Subcutaneous abdominal adipose tissue (tissue), 5 donors: ENCODE measurements at regions not wholly inside any gene's neighbourhood (a gene's known extent, or its start where the extent isn't known, plus 50 kb on each side); places are given as distances from the start of the nearest gene placed in this dataset.
"Not testable (repeated sequence)": the region's sequence is repeated elsewhere in the genome, so short reads cannot be mapped to it uniquely, and the experiment has no call there.

ENCODE experiments used
- H3K27ac ChIP-seq: one replicate; pipeline ENCODE4 v1.7.0; 2013; ENCODE audit warnings: low read depth, mild to moderate bottlenecking, inconsistent platforms, low read length, moderate library complexity
- H3K27me3 ChIP-seq, 5 donors: one replicate each; pipeline ENCODE4 v1.7.0; 2013; ENCODE audit warnings: low read length in 5 of 5, inconsistent platforms in 1 of 5; ENCODE audit not compliant: control insufficient read depth in 5 of 5, insufficient read depth in 4 of 5
- H3K36me3 ChIP-seq, 5 donors: one replicate each; pipeline ENCODE4 v1.7.0; 2013; ENCODE audit warnings: low read length in 5 of 5; ENCODE audit not compliant: control insufficient read depth in 5 of 5, insufficient read depth in 5 of 5
- H3K4me1 ChIP-seq, 5 donors: one replicate each; pipeline ENCODE4 v1.7.0; 2013; ENCODE audit warnings: low read length in 5 of 5, mild to moderate bottlenecking in 3 of 5, moderate library complexity in 1 of 5; ENCODE audit not compliant: control insufficient read depth in 5 of 5, insufficient read depth in 5 of 5
- H3K4me3 ChIP-seq, 5 donors: one replicate each; pipeline ENCODE4 v1.7.0; 2013; ENCODE audit warnings: low read length in 5 of 5, low read depth in 1 of 5
- H3K9ac ChIP-seq, 5 donors: one replicate each; pipeline ENCODE4 v1.7.0; 2013; ENCODE audit warnings: low read length in 5 of 5, mild to moderate bottlenecking in 4 of 5, moderate library complexity in 3 of 5
- H3K9me3 ChIP-seq, 5 donors: one replicate each; pipeline ENCODE4 v1.7.0; 2013; ENCODE audit warnings: low read length in 5 of 5; ENCODE audit not compliant: control insufficient read depth in 5 of 5
- donor health status: healthy.
- donor health status: healthy.
- donor health status: healthy.
- donor health status: healthy.
- donor health status: healthy.

GRCh38 chr7:12028508-12028907, 182.6 kb upstream of the TMEM106B start:
- H3K27ac ChIP-seq = no peak overlapping the region
- H3K9me3 ChIP-seq = no peaks in the 10 kb centered on the region
- H3K4me1 ChIP-seq = no peaks in the 10 kb centered on the region
- H3K36me3 ChIP-seq = no peaks in the 10 kb centered on the region
- H3K9ac ChIP-seq = no peak overlapping the region
- no peaks in the 10 kb centered on the region for H3K27me3 ChIP-seq
- H3K4me3 ChIP-seq = no peak overlapping the region

DNA sequence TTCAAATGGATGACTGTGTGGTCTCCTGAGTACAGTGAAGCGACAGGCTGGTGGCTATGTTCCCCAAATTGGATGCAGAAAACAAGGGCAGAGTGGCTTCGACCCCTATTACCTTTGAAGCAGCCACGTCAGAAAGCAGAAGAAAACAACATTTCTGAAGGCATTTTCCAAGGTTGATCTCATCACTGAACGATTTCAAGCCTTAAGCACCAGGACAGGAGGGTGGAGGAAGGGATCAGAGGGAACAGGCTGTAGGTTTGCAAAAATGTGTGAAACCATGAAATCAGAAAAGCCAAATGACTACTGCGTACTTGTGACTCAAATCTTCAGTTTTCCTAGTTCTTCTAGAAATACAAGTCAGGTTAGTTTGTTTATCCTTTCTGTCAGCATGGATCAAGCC, 181.0 kb upstream of the TMEM106B start:
- no peaks in the 10 kb centered on the region for H3K9me3 ChIP-seq
- H3K27me3 ChIP-seq = no peaks in the 10 kb centered on the region
- no peaks in the 10 kb centered on the region for H3K4me1 ChIP-seq
- H3K4me3 ChIP-seq = no peak overlapping the region
- no peak overlapping the region for H3K27ac ChIP-seq
- H3K9ac ChIP-seq = no peak overlapping the region
- no peaks in the 10 kb centered on the region for H3K36me3 ChIP-seq

DNA sequence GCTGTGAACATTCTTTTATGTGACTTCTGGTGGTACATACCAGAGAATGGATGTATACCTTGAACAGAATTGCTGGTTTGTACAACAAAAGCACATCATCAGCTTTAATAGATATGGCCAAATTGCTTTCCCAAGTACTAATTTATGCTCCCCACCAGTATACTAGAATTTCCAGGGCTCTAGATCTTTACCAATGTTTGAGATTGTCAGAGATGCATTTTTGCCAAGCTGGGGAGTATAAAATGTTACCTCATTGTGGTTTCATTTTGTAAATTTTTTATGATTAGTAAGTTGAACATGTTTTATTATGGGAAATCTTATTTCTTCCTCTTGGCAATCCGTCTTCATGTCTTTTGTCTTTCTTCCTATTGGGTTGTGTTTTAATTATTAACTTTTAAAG, 179.9 kb upstream of the TMEM106B start:
- H3K9me3 ChIP-seq = no peaks in the 10 kb centered on the region
- no peak overlapping the region for H3K4me3 ChIP-seq
- no peaks in the 10 kb centered on the region for H3K4me1 ChIP-seq
- H3K36me3 ChIP-seq = no peaks in the 10 kb centered on the region
- H3K9ac ChIP-seq = no peak overlapping the region
- H3K27ac ChIP-seq = no peak overlapping the region
- no peaks in the 10 kb centered on the region for H3K27me3 ChIP-seq

- Histone ChIP-seq H3K4me1 (no peaks in the 10 kb centered on the region), H3K9ac (no peak overlapping the region), H3K9me3 (no peaks in the 10 kb centered on the region), H3K4me3 (no peak overlapping the region), H3K36me3 (no peaks in the 10 kb centered on the region), H3K27ac (no peak overlapping the region), H3K27me3 (no peaks in the 10 kb centered on the region)
Observed at GRCh38 chr7:12031638-12032037, 179.5 kb upstream of the TMEM106B start.

GRCh38 chr7:12032146-12032545, 178.9 kb upstream of the TMEM106B start:
- H3K9me3 ChIP-seq = no peaks in the 10 kb centered on the region
- no peaks in the 10 kb centered on the region for H3K36me3 ChIP-seq
- no peak overlapping the region for H3K27ac ChIP-seq
- no peak overlapping the region for H3K4me3 ChIP-seq
- no peak overlapping the region for H3K9ac ChIP-seq
- H3K4me1 ChIP-seq = no peaks in the 10 kb centered on the region
- no peaks in the 10 kb centered on the region for H3K27me3 ChIP-seq

- not testable (repeated sequence) for H3K4me1 ChIP-seq, H3K27ac ChIP-seq, H3K36me3 ChIP-seq, H3K4me3 ChIP-seq, H3K9me3 ChIP-seq, H3K9ac ChIP-seq, H3K27me3 ChIP-seq
Observed at GRCh38 chr7:12043457-12043856, 167.6 kb upstream of the TMEM106B start.

DNA sequence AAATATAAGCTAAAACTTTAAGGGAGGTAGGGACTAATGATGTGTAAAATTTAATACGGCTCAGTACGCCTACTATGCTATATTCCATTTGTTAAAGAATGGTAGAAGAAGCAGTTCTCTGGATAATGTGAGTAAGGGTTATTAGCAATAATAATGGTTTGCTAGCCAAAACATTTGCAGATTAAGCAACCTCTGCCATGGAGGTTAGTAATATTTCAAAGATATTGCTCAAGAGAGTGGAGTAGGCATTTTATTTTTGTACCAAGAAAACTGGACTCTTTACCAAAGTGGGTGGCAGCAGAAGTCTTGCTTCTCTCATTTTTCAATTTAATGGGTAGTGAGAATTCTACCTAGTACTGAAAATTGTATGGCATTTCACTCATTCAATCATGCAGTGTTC, 158.9 kb upstream of the TMEM106B start:
- Histone ChIP-seq H3K36me3 (no peaks in the 10 kb centered on the region), H3K27ac (no peak overlapping the region), H3K9me3 (peaks cover 2 to 20% (median 15%) of the 10 kb centered on the region in 5 donors), H3K4me3 (no peak overlapping the region), H3K27me3 (no peaks in the 10 kb centered on the region), H3K4me1 (peaks cover 0 to 27% (median 0%) of the 10 kb centered on the region in 5 donors), H3K9ac (no peak overlapping the region)

DNA sequence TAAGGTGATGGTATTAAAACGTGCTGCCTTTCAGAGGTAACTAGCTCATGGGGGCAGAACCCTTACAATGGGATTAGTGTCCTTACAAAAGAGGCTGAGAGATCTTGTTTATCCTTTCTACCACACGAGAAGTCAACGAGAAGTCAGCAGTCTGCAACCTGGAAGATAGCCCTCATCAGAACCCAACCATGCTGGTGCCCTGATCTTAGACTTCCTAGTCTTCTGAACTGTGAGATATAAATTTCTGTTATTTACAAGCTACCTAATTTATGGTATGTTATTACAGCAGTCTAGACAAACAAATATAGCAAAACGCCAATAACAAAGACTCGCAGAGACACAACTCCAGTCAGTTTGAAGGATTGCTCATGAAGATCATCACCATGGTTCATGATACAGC, 157.5 kb upstream of the TMEM106B start:
- H3K4me3 ChIP-seq = no peak overlapping the region

DNA sequence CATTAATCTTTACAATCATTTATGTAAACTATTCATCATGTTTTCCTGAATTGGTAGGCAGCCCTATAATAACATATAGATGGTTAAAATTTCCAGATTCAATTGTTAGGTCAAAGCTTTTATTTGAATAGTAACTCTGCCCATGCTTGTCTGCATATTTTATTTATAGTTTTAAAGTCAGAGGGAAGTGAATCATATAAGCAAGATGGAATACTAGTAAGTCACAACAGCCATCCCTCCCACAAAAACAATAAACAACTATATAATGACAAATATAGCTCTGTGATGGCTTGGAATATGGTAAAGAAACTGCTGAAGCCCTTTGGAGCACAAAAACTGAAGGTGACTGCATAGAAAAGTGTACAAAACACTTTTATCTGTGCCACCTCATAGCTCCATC, 156.3 kb upstream of the TMEM106B start:
- H3K27me3 ChIP-seq = no peaks in the 10 kb centered on the region
- no peak overlapping the region for H3K4me3 ChIP-seq
- H3K9me3 ChIP-seq = peaks cover 2 to 23% (median 18%) of the 10 kb centered on the region in 5 donors
- no peaks in the 10 kb centered on the region for H3K36me3 ChIP-seq
- H3K9ac ChIP-seq = no peak overlapping the region
- peaks cover 0 to 27% (median 0%) of the 10 kb centered on the region in 5 donors for H3K4me1 ChIP-seq
- H3K27ac ChIP-seq = no peak overlapping the region

More for the DNA sequence above, 157.5 kb upstream of the TMEM106B start:
- H3K36me3 ChIP-seq = no peaks in the 10 kb centered on the region
- H3K4me1 ChIP-seq = peaks cover 0 to 27% (median 0%) of the 10 kb centered on the region in 5 donors
- H3K9ac ChIP-seq = no peak overlapping the region
- H3K9me3 ChIP-seq = peaks cover 2 to 23% (median 18%) of the 10 kb centered on the region in 5 donors
- no peaks in the 10 kb centered on the region for H3K27me3 ChIP-seq
- no peak overlapping the region for H3K27ac ChIP-seq

- H3K9ac ChIP-seq = no peak overlapping the region
- peaks cover 2 to 23% (median 18%) of the 10 kb centered on the region in 5 donors for H3K9me3 ChIP-seq
- H3K27me3 ChIP-seq = no peaks in the 10 kb centered on the region
- H3K27ac ChIP-seq = no peak overlapping the region
- H3K4me3 ChIP-seq = no peak overlapping the region
- peaks cover 0 to 15% (median 0%) of the 10 kb centered on the region in 5 donors for H3K4me1 ChIP-seq
- H3K36me3 ChIP-seq = no peaks in the 10 kb centered on the region
Observed at GRCh38 chr7:12056381-12056780, 154.7 kb upstream of the TMEM106B start.

- H3K9ac ChIP-seq = no peak overlapping the region
- no peaks in the 10 kb centered on the region for H3K36me3 ChIP-seq
- no peak overlapping the region for H3K4me3 ChIP-seq
- peaks cover 2 to 23% (median 18%) of the 10 kb centered on the region in 5 donors for H3K9me3 ChIP-seq
- H3K27ac ChIP-seq = no peak overlapping the region
- peaks cover 0 to 9% (median 0%) of the 10 kb centered on the region in 5 donors for H3K4me1 ChIP-seq
- H3K27me3 ChIP-seq = no peaks in the 10 kb centered on the region
Observed at GRCh38 chr7:12056977-12057376, 154.1 kb upstream of the TMEM106B start.
